H1 (cell line): ENCODE measurements at regions not wholly inside any gene's neighbourhood (a gene's known extent, or its start where the extent isn't known, plus 50 kb on each side); places are given as distances from the start of the nearest gene placed in this dataset.

Source experiments
- CBX5 ChIP-seq: fragments of 300-800, 300-1000 bp; sonication (generic); IDR thresholded peaks from 2 replicates; pipeline ENCODE4 v1.7.1; 2016; ENCODE audit warnings: antibody characterized with exemption, low read length, low read depth
- CEBPB ChIP-seq: IDR thresholded peaks from 2 replicates; pipeline ENCODE4 v1.6.1; 2012; ENCODE audit warnings: low read depth, low read length
- HDAC2 ChIP-seq, 2 experiments: fragments of 300-600 bp in 1 of 2; sonication (generic) in 1 of 2; IDR thresholded peaks; 2 replicates each; pipeline ENCODE4 v1.6.1; 2011 to 2012; ENCODE audit warnings: low read depth in 2 of 2, low read length in 2 of 2, mild to moderate bottlenecking in 2 of 2, moderate library complexity in 2 of 2, borderline replicate concordance in 1 of 2, inconsistent platforms in 1 of 2
- TF ChIP-seq, protein P1 (sequence below), 3 experiments: IDR thresholded peaks; 1 replicate in 2 of 3; 2 replicates in 1 of 3; pipeline versions ENCODE4 v1.5.1 to v1.6.1; 2011; ENCODE audit warnings: low read length in 3 of 3, mild to moderate bottlenecking in 3 of 3, inconsistent platforms in 2 of 3, low read depth in 1 of 3, moderate library complexity in 1 of 3; ENCODE audit not compliant: insufficient read depth in 1 of 3; ENCODE audit errors: control extremely low read depth in 1 of 3
- TF ChIP-seq, protein P2 (sequence below): IDR thresholded peaks from 2 replicates; pipeline ENCODE4 v1.6.1; 2012; ENCODE audit warnings: inconsistent platforms

DNA sequence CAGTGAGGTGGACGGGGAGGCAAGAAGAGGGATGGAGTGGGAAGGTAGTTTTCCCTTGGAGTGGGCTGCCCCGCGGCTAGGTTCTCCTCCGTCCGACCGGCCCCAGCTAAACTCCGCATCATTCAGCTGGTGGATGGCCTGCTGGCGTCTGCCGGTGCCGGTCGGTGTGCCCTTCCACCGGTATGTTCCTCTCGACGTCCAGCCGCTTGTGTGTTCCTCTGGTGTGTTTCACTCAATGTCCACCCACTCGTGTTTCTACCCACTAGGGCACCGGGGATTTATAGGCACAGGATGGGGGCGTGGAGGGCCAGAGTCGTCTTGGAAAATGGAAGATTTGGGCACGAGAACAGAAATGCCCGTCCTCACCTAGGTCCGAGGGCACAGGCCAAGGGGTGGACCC lies 931.7 kb upstream of the B3GALT2 start (continued):
- TF ChIP-seq, protein P1, sequence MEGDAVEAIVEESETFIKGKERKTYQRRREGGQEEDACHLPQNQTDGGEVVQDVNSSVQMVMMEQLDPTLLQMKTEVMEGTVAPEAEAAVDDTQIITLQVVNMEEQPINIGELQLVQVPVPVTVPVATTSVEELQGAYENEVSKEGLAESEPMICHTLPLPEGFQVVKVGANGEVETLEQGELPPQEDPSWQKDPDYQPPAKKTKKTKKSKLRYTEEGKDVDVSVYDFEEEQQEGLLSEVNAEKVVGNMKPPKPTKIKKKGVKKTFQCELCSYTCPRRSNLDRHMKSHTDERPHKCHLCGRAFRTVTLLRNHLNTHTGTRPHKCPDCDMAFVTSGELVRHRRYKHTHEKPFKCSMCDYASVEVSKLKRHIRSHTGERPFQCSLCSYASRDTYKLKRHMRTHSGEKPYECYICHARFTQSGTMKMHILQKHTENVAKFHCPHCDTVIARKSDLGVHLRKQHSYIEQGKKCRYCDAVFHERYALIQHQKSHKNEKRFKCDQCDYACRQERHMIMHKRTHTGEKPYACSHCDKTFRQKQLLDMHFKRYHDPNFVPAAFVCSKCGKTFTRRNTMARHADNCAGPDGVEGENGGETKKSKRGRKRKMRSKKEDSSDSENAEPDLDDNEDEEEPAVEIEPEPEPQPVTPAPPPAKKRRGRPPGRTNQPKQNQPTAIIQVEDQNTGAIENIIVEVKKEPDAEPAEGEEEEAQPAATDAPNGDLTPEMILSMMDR (IDR thresholded peaks at IDR 0.05; ENCODE audit: control extremely low read depth in 1 of 3, insufficient read depth in 1 of 3, low read depth in 1 of 3, low read length in 3 of 3) = no peak
- TF ChIP-seq CBX5 = no peak
- no peak for TF ChIP-seq CEBPB
- TF ChIP-seq, protein P2, sequence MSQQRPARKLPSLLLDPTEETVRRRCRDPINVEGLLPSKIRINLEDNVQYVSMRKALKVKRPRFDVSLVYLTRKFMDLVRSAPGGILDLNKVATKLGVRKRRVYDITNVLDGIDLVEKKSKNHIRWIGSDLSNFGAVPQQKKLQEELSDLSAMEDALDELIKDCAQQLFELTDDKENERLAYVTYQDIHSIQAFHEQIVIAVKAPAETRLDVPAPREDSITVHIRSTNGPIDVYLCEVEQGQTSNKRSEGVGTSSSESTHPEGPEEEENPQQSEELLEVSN = no peak
- TF ChIP-seq HDAC2 (IDR thresholded peaks at IDR 0.05; ENCODE audit: borderline replicate concordance in 1 of 2, low read depth in 2 of 2, low read length in 2 of 2) = no peak
